PC-9 (cell line): ENCODE measurements at regions not wholly inside any gene's neighbourhood (a gene's known extent, or its start where the extent isn't known, plus 50 kb on each side); places are given as distances from the start of the nearest gene placed in this dataset.

Experiments
- BruUV-seq: library from RNA; stranded (reverse); fragments of 400-500 nt; replicated peaks from 2 replicates; lab custom pipeline; 2021; lab: Mats Ljungman, UMichigan
- CTCF ChIA-PET: fragments of 300-600 bp; sonication (Branson Sonifier 250); formaldehyde crosslinking; loops from one replicate; lab custom pipeline; 2022; ENCODE audit warnings: antibody characterized with exemption; lab: Charles Lee
- POLR2A ChIA-PET: fragments of 300-600 bp; sonication (Branson Sonifier 250); formaldehyde crosslinking; loops from one replicate; lab custom pipeline; 2022; ENCODE audit warnings: antibody characterized with exemption; ENCODE audit not compliant: unreplicated experiment; lab: Charles Lee
- DNase-seq, 2 experiments: peaks; one replicate each; pipeline versions ENCODE4 v3.0.0 to v3.0.0-alpha.2; 2015 to 2022; ENCODE audit warnings: mixed read lengths in 1 of 2
- H2AFZ ChIP-seq: fragments of 200-600 bp; sonication (generic); 2 replicates; pipeline ENCODE4 v1.8.1; 2017; ENCODE audit warnings: antibody characterized with exemption
- H3F3A ChIP-seq: fragments of 200-600 bp; sonication (generic); 2 replicates; pipeline ENCODE4 v1.8.1; 2017; ENCODE audit warnings: antibody characterized with exemption, mild to moderate bottlenecking, low read depth; ENCODE audit not compliant: insufficient read depth
- H3K27ac ChIP-seq: fragments of 200-600 bp; sonication (generic); 2 replicates; pipeline ENCODE4 v1.6.1; 2016; ENCODE audit warnings: mixed run types
- H3K27me3 ChIP-seq: fragments of 200-600 bp; sonication (generic); 2 replicates; pipeline ENCODE4 v1.6.1; 2016; ENCODE audit warnings: low read depth, mixed run types; ENCODE audit not compliant: insufficient read depth
- H3K36me3 ChIP-seq: fragments of 200-600 bp; sonication (generic); 2 replicates; pipeline ENCODE4 v1.6.1; 2016; ENCODE audit warnings: low read depth, mixed run types
- H3K4me1 ChIP-seq: fragments of 200-600 bp; sonication (generic); replicated peaks from 2 replicates; pipeline ENCODE4 v1.6.1; 2016; ENCODE audit warnings: mixed run types; ENCODE audit not compliant: insufficient read depth
- H3K4me2 ChIP-seq: fragments of 200-600 bp; sonication (generic); 2 replicates; pipeline ENCODE4 v1.6.1; 2017; ENCODE audit warnings: mixed run types
- H3K4me3 ChIP-seq: fragments of 200-600 bp; sonication (generic); 2 replicates; pipeline ENCODE4 v1.6.1; 2016; ENCODE audit warnings: mixed run types
- H3K79me2 ChIP-seq: fragments of 200-600 bp; sonication (generic); 2 replicates; pipeline ENCODE4 v1.6.1; 2017; ENCODE audit warnings: low read depth, mixed run types
- H3K9me2 ChIP-seq: fragments of 200-600 bp; sonication (generic); 2 replicates; pipeline ENCODE4 v1.8.1; 2017; ENCODE audit warnings: mild to moderate bottlenecking; ENCODE audit not compliant: insufficient read depth
- H3K9me3 ChIP-seq: fragments of 200-600 bp; sonication (generic); 2 replicates; pipeline ENCODE4 v1.8.1; 2016; ENCODE audit warnings: low read depth; ENCODE audit not compliant: insufficient read depth
- H4K20me1 ChIP-seq: fragments of 200-600 bp; sonication (generic); 2 replicates; pipeline ENCODE4 v1.8.1; 2017; ENCODE audit not compliant: insufficient read depth
- CTCF ChIP-seq: fragments of 200-600 bp; sonication (generic); conservative IDR thresholded peaks from 2 replicates; pipeline ENCODE4 v1.6.1; 2017; ENCODE audit warnings: mixed run types, antibody characterized with exemption, mild to moderate bottlenecking, moderate library complexity
- EZH2 ChIP-seq: fragments of 200-600 bp; sonication (generic); IDR thresholded peaks from 2 replicates; pipeline ENCODE4 v1.8.0; 2017; ENCODE audit warnings: antibody characterized with exemption, low read depth
- intact Hi-C: fragments of 100-400 bp; cut with micrococcal nuclease; formaldehyde crosslinking; loops from one replicate; pipeline ENCODE4 v1.10.0; 2022; ENCODE audit not compliant: unreplicated experiment

GRCh38 chr4:60042941-60043340 lies 1157.2 kb upstream of the ADGRL3 start:
- ChIA-PET CTCF (no interaction called here), POLR2A (no interaction called here)
- H3K79me2 ChIP-seq, result no peaks in the 10 kb centered on the region
- no peaks in the 10 kb centered on the region for H4K20me1 ChIP-seq
- no peaks in the 10 kb centered on the region for H3F3A ChIP-seq
- H2AFZ ChIP-seq, result no peak overlapping the region
- no peak overlapping the region for H3K27ac ChIP-seq
- no peak overlapping the region for H3K4me3 ChIP-seq
- BruUV-seq, result no TSS peak
- H3K9me3 ChIP-seq, result no peaks in the 10 kb centered on the region
- no peak overlapping the region for H3K4me2 ChIP-seq
- H3K27me3 ChIP-seq, result no peaks in the 10 kb centered on the region
- H3K4me1 ChIP-seq, result no peaks in the 10 kb centered on the region
- H3K9me2 ChIP-seq, result no peaks in the 10 kb centered on the region
- intact Hi-C loops, result no loop called here
- no peaks in the 10 kb centered on the region for H3K36me3 ChIP-seq
- TF ChIP-seq CTCF, result no peak
- no peak for TF ChIP-seq EZH2
- DNase-seq, result no peak

DNA sequence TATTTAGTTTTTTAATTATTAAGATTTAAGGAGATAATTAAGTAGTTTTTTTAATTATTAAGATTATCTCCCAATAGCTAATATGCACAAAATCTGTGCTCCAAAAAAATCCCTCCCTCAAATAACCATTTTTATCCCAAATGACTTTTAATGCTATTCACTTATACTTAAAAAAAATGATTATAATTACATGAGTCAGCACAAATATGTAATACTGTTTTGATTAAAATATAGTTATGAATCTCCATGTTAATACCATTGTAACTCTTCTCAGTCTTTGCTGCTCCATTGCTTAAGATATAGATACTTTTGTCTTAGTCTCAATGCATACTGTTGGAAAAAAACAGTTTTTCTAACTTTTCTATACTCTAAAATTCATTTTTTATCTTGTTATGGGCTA lies 1121.1 kb upstream of the ADGRL3 start:
- BruUV-seq, result no TSS peak

DNA sequence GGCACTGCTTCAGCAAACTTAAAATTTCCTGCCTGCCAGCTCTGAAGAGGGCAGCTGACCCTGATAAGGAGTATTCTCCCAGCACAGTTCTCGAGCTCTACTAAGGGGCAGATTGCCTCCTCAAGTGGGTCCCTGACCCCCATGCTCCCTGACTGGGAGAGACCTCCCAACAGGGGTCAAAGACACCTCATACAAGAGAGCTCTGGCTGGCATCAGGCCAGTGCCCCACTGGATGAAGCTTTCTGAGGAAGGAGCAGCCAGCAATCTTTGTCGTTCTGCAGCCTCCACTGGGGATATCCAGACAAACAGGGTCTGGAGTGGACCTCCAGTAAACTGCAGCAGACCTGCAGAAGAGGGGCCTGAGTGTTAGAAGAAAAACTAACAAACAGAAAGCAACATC lies 1118.3 kb upstream of the ADGRL3 start:
- Histone ChIP-seq H3K79me2 (no peaks in the 10 kb centered on the region), H4K20me1 (no peaks in the 10 kb centered on the region), H3K9me2 (no peaks in the 10 kb centered on the region), H2AFZ (no peak overlapping the region), H3K27ac (no peak overlapping the region), H3K4me2 (no peak overlapping the region), H3K9me3 (no peaks in the 10 kb centered on the region), H3F3A (no peaks in the 10 kb centered on the region), H3K27me3 (no peaks in the 10 kb centered on the region), H3K4me1 (no peaks in the 10 kb centered on the region), H3K36me3 (no peaks in the 10 kb centered on the region), H3K4me3 (no peak overlapping the region)
- intact Hi-C loops, result no loop called here
- POLR2A ChIA-PET, result no interaction called here
- CTCF ChIA-PET, result no interaction called here
- no TSS peak for BruUV-seq
- DNase-seq, result no peak
- TF ChIP-seq CTCF, result no peak
- no peak for TF ChIP-seq EZH2

More for the DNA sequence above, 1121.1 kb upstream of the ADGRL3 start:
- TF ChIP-seq CTCF, result no peak
- no peak for TF ChIP-seq EZH2
- POLR2A ChIA-PET, result no interaction called here
- Histone ChIP-seq H3K4me3 (no peak overlapping the region), H3F3A (no peaks in the 10 kb centered on the region), H3K79me2 (no peaks in the 10 kb centered on the region), H3K4me1 (no peaks in the 10 kb centered on the region), H2AFZ (no peak overlapping the region), H3K36me3 (no peaks in the 10 kb centered on the region), H3K9me3 (no peaks in the 10 kb centered on the region), H3K9me2 (no peaks in the 10 kb centered on the region), H4K20me1 (no peaks in the 10 kb centered on the region), H3K4me2 (no peak overlapping the region), H3K27ac (no peak overlapping the region), H3K27me3 (no peaks in the 10 kb centered on the region)
- CTCF ChIA-PET, result no interaction called here
- intact Hi-C loops, result no loop called here
- DNase-seq, result no peak
